Germinal center (tissue), 1 donor: ENCODE measurements at regions not wholly inside any gene's neighbourhood (a gene's known extent, or its start where the extent isn't known, plus 50 kb on each side); places are given as distances from the start of the nearest gene placed in this dataset.
"Not testable (repeated sequence)": the region's sequence is repeated elsewhere in the genome, so short reads cannot be mapped to it uniquely, and the experiment has no call there.

Experiments
- DNase-seq: peaks from one replicate; pipeline ENCODE4 v3.0.0; 2012; ENCODE audit warnings: mixed read lengths, low spot score

GRCh38 chr10:33899578-33900531 is 565.4 kb upstream of the NRP1 start:
- DNase-seq: no peak

DNA sequence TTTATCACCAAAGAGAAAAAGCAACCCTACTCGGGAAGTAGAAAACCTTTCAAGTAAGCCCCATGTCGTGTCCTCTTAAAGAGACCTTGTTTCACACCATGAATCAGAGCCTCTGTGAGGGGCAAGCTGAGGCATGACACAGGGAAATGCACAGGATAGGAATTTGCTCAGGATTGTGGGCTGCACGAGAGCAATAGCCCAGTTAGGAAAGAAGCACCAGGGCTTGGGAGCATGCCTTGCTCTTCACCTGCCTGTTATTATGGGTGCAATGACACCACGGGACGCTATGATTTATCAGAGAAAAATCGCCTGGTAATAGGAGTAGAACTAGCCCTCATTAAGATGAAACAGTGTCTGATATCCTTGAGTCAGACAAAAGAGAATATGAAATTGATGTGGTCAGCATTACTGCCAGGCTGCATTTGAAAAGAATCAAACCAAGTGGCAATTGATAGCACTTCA is 562.9 kb upstream of the NRP1 start:
- no peak for DNase-seq

- no peak for DNase-seq
Measured at GRCh38 chr10:33893506-33893905, 559.0 kb upstream of the NRP1 start.

- no peak for DNase-seq
Measured at GRCh38 chr10:33889371-33889770, 554.9 kb upstream of the NRP1 start.

- DNase-seq: no peak
Measured at GRCh38 chr10:33887188-33887587, 552.7 kb upstream of the NRP1 start.

DNA sequence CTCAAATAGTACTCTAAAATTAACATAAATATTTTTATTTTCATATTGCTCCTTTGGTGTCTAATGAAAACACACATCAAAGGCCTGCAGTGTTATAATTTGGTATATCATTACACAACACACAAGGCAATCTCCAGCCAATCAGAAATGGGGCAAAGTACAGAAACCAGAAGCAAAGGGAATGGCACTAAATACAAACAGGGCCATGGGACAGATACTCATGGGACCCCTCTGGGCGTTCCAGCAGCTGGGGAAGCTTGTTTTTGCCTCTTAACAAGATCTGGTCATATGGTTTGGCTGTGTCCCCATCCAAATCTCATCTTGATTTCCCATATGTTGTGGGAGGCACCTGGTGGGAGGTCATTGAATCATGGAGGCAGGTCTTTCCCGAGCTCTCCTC is 551.8 kb upstream of the NRP1 start:
- no peak for DNase-seq

DNA sequence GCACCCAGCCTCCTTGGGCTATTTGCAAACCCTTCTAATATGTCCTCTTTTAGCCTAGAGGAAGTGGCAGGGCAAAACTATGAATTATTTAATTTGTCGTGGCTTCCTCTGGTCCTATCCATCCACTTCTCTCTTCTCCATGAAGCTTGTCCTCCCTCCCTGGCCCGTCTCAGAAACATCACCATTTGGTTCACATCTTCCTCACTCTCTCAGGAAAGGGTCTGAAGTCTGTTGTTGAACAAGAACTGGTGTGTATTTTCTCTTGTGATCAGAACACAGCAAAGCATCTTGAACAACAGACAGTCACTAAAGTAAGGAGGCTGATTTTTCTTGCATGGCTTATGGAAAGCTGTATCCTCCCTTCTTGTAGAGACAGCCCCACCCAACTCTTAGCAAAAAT is 550.1 kb upstream of the NRP1 start:
- DNase-seq: no peak

GRCh38 chr10:33883881-33884280 is 549.4 kb upstream of the NRP1 start:
- DNase-seq: no peak

DNA sequence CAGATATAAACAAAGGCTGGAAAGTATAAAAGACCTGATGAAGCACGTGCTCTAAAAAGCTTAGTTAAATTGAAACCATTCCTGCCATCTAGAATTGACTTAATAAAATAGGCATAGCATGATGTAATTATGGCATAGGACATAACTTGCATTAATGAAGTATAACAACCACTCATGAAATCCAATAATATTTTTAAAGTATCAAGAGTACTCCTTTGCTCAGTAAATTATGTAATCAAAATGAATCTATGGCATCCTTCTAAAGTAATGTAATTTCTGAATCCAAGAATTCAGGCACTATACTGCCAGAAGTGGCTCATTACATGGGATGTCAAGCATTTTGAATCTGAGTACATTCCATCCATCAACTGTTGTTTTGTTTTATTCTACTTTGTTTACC is 548.5 kb upstream of the NRP1 start:
- DNase-seq: no peak

DNA sequence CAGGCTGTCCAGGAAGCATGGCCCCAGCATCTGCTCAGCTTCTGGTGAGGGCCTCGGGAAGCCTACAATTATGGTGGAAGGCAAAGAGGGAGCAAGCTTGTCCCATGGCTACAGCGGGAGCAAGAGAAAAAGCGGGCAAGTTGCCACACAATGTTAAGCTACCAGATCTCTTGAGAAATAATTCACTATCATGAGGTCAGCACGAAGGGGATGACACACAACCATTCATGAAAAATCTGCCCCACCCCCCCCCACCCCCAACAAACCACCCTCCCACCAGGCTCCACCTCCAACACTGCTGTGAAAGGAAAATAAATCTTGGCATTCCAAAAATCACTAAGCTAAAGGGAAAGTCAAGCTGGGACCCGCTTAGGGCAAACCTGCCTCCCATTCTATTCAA is 545.8 kb upstream of the NRP1 start:
- DNase-seq: no peak

- no peak for DNase-seq
Measured at GRCh38 chr10:33878238-33878786, 543.8 kb upstream of the NRP1 start.

DNA sequence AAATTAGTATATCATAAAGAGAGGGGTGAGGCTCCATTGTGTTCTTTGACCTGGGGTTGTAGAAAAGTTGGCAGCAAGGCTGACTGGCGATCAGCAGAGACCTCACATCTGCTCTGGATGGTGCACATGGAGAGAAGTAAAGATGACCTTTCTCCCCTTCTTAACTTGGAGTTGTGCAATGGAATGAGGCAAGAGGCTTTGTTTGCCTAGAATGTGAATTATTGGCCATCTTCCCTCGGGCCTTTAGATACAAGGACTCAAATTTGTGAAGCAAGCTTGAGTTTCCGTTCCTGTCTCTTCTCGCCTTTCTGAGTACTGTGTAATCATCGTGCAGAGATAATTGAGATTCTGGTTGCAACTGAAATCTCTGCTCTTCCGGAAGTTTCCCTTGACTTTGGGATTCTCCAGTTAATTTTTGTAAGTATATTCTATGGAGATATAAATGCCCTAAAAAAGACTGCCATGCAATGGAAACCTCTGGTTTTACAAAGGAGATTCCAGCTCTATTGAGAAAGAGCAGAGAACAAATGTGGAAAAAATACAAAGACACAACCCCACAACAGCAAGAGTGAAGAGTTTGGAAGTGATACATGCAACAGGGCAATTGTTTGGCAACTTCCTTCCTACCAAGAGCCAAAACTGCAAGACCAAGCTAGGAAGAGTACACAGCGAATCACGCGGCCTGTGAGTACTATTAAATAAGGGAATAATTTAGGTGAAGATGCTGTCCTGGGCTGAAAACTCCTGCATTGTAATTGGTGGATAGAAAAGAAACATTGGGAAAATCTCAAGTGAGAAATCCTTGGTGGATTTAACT is 542.3 kb upstream of the NRP1 start:
- no peak for DNase-seq

DNA sequence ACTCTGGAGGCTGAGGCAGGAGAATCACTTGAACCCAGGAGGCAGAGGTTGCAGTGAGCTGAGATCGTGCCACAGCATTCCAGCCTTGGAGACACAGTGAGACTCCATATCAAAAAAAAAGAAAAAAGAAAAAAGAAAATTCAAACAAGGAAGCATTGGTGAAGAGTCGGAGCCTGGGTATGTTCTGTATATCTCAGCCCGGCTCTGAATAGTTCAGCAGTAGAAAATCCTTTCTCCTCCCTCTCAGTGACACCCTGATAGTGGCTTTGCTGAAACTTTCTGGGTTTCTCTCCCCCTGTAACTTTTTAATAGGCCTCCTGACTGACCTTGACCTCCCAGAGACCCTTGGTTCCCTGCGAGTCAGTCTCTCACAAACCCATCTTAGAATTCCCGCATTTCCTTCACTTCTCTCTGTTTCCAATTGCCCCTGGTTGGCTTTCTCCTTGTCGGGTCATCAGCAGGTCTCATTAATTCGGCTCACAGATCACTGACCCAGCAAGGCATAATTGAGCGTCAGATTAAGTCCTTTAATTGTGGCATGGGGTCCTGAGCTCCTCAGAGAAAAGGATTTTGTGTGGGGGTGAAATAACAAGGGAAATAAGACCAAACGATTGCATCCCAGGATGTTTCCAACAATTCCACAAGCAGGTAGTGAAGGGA is 541.6 kb upstream of the NRP1 start:
- DNase-seq: no peak

DNA sequence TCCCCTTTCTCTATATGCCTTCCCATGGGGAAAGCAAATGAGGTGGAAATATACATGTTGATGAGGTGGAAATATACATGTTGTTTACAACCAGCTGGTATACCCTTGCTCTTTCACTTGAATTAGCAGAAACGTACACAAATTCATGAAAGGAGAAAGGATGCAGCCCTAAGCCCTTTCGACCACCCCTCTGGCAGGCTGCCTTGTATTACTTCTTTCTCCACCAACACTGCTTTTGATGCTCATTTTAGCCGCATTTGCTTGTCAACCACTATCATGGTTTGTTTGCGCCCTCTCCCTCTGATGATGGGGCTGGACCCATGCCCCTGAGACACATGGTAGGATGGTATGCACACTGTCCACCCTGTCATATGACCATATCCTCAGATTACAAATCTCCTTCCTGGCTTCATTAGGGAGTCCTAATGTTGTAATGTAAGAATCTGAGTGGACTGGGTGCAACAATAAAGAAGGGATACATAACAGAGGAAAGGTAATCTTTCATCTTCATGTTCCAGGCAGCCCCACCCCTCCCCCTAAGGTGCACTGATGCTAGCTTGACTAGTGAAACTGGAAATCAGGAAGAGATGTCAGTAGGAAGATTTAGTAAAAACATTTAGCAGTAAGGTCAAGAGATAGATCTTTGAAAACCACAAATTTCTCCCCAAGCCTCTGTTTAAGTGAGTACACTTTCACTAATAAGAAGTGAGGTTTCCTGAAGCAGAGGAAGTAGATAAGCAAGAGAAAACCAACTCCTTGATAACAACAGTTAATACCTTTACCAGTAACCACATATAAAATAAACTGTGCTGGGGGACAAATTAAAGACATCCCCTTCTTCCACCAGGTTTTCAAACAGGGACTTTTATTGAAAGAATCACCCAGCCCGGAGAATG is 536.8 kb upstream of the NRP1 start:
- no peak for DNase-seq

GRCh38 chr10:33869481-33869880 is 535.0 kb upstream of the NRP1 start:
- no peak for DNase-seq

DNA sequence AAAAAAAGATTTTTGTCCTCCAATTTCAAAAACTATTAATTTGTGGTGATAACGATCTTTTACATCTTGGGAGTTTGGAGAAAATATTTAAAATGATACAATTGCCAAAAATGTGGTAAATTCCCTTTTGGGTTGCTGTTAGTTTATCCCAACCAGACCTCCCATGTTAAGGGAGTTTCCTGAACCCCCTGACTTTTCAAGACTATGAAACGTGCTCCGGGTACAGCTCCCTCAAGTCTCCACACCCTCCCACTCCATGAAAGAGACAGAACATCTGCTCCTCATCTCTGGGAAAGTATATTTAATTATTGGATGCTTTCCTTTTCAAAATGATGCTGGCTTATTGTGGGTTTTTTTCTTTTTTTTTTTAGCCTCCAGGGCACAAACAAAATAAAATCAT is 534.6 kb upstream of the NRP1 start:
- no peak for DNase-seq

GRCh38 chr10:33867199-33867789 is 532.8 kb upstream of the NRP1 start:
- DNase-seq: not testable (repeated sequence)

DNA sequence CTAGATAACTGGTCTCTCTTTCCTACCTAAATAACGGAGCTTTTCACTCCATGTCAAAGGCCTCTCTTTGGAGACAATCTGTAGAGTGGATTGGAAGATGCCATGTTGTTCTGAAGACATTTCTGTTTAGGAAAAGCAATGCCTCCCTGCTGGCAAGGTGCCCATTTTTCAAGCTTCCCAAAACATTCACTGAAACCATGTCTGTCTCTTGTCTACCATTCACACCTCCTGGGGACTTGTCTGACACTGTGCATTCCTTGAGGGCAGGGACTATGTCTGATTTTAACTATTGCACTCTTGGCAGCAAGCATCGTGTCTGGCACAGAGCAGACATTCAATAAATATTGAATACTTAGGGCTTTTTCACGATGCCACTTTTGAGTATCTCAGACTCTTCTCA is 528.9 kb upstream of the NRP1 start:
- no peak for DNase-seq

DNA sequence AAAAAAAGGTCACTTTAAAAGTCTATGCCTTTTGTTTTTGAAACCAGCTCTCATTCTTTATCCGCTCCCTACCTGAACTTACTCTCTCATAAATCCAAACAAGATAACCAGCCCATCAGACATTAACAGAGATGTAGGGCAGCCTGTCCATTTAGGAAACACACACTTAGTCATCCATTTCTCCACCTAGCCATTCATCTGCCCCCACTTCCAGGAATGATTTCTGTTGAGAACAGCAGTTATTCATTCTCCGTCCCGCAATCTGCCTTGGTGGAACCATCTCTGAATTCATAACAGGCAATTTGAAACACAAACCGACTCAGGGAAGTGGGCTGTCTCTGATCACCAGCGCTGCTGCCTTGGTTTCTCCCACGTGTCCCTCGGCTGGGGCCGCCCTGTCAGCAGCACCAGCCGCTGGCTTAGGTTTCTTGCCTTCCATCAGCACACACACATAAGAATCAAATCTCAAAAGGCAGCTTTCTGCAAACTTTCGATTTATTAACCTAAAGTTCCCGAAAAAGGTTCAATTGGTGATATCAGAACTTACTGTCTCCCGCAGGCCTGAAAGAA is 528.2 kb upstream of the NRP1 start:
- DNase-seq: no peak

GRCh38 chr10:33861833-33862232 is 527.4 kb upstream of the NRP1 start:
- no peak for DNase-seq
